ENCODE measurements at regions not wholly inside any gene's neighbourhood (a gene's known extent, or its start where the extent isn't known, plus 50 kb on each side); places are given as distances from the start of the nearest gene placed in this dataset.

- no peak for DNase-seq (ENCODE audit: low read depth)
- H3K4me3 ChIP-seq (ENCODE audit: low read depth, low read length): no peak overlapping the region
- TF ChIP-seq CTCF (conservative IDR thresholded peaks at IDR 0.05; ENCODE audit: low read depth, low read length): peak; percentile 38
These were observed 104.3 kb downstream of the RTL9 start for GRCh38 chrX:110462957-110463356.

GRCh38 chrX:110466790-110467189, 108.1 kb downstream of the RTL9 start:
- no peak overlapping the region for H3K4me3 ChIP-seq (ENCODE audit: low read depth, low read length)
- no peak for DNase-seq (ENCODE audit: low read depth)
- no peak for TF ChIP-seq CTCF (conservative IDR thresholded peaks at IDR 0.05; ENCODE audit: low read depth, low read length)

- no peak for TF ChIP-seq CTCF (conservative IDR thresholded peaks at IDR 0.05; ENCODE audit: low read depth, low read length)
- no peak for DNase-seq (ENCODE audit: low read depth)
These were observed 113.6 kb downstream of the RTL9 start for GRCh38 chrX:110472265-110472664.

GRCh38 chrX:110477593-110478228, 119.1 kb downstream of the RTL9 start:
- no peak for DNase-seq (ENCODE audit: low read depth)
- no peak overlapping the region for H3K4me3 ChIP-seq (ENCODE audit: low read depth, low read length)
- no peak for TF ChIP-seq CTCF (conservative IDR thresholded peaks at IDR 0.05; ENCODE audit: low read depth, low read length)

More at GRCh38 chrX:110472265-110472664, 113.6 kb downstream of the RTL9 start:
- H3K4me3 ChIP-seq (ENCODE audit: low read depth, low read length): no peak overlapping the region

GRCh38 chrX:110491846-110492620, 133.4 kb downstream of the RTL9 start:
- TF ChIP-seq CTCF (conservative IDR thresholded peaks at IDR 0.05; ENCODE audit: low read depth, low read length): no peak
- H3K4me3 ChIP-seq (ENCODE audit: low read depth, low read length): no peak overlapping the region
- DNase-seq (ENCODE audit: low read depth): no peak

GRCh38 chrX:110504947-110505346, 146.3 kb downstream of the RTL9 start:
- no peak overlapping the region for H3K4me3 ChIP-seq (ENCODE audit: low read depth, low read length)
- TF ChIP-seq CTCF (conservative IDR thresholded peaks at IDR 0.05; ENCODE audit: low read depth, low read length): no peak
- no peak for DNase-seq (ENCODE audit: low read depth)
